ENCODE measurements at regions not wholly inside any gene's neighbourhood (a gene's known extent, or its start where the extent isn't known, plus 50 kb on each side); places are given as distances from the start of the nearest gene placed in this dataset.

- Histone ChIP-seq H4K20me1 (ENCODE audit: insufficient read depth) (no peaks in the 10 kb centered on the region), H3K27me3 (ENCODE audit: insufficient read depth) (no peaks in the 10 kb centered on the region; the same call in 1 of the 2 replicates), H3K4me1 (ENCODE audit: control insufficient read depth in 1 of 2, insufficient read depth in 2 of 2, low read depth in 1 of 2, low read length in 1 of 2) (peaks cover 0 to 6% of the 10 kb centered on the region in 2 experiments; a peak in 1 of 4 replicates), H3K36me3 (replicated peaks in 1 of 2; ENCODE audit: control insufficient read depth in 1 of 2, insufficient read depth in 2 of 2, low read length in 1 of 2) (no peaks in the 10 kb centered on the region), H2AFZ (ENCODE audit: low read depth) (no peak overlapping the region), H3K9me3 (no peaks in the 10 kb centered on the region), H3K9me2 (no peaks in the 10 kb centered on the region), H3K27ac (ENCODE audit: low read depth in 2 of 2, low read length in 1 of 2) (no peak overlapping the region), H3K4me2 (no peak overlapping the region), H3K4me3 (ENCODE audit: low read depth in 2 of 2, low read length in 1 of 2) (no peak overlapping the region), H3K79me2 (ENCODE audit: insufficient read depth) (no peaks in the 10 kb centered on the region), H3K9ac (no peak overlapping the region), H3F3A (replicated peaks; ENCODE audit: insufficient read depth) (no peaks in the 10 kb centered on the region)
- ChIA-PET POLR2A (no interaction called here), CTCF (interaction anchor here (1.1 to 15.3 kb wide), 4 partner anchors 12 to 131 kb away, joined by 3 to 153 read pairs (median 8); no protein-coding TSS in a partner anchor)
- TF ChIP-seq IRF3 (IDR thresholded peaks at IDR 0.05; ENCODE audit: low read depth, low read length) (no peak), FOSL2 (IDR thresholded peaks at IDR 0.05; ENCODE audit: borderline replicate concordance, low read depth) (no peak), YY1 (IDR thresholded peaks at IDR 0.05; ENCODE audit: low read depth) (no peak), TCF12 (IDR thresholded peaks at IDR 0.05) (no peak), CTCF (IDR thresholded peaks at IDR 0.05) (no peak)
- 85% methylated on average over 1 of the region's 1 CpG for WGBS (ENCODE audit: low lambda C conversion rate)
- no peak for DNase-seq
Observed at GRCh38 chr1:214198571-214198970, 82.4 kb upstream of the SMYD2 start.

- POLR2A ChIA-PET, result no interaction called here
Observed at GRCh38 chr1:214199585-214199984, 81.4 kb upstream of the SMYD2 start.

GRCh38 chr1:214202992-214203391 is 78.0 kb upstream of the SMYD2 start:
- Histone ChIP-seq H3K9me2 (no peaks in the 10 kb centered on the region), H3K36me3 (replicated peaks in 1 of 2; ENCODE audit: control insufficient read depth in 1 of 2, insufficient read depth in 2 of 2, low read length in 1 of 2) (no peaks in the 10 kb centered on the region), H3F3A (replicated peaks; ENCODE audit: insufficient read depth) (no peaks in the 10 kb centered on the region), H3K27ac (ENCODE audit: low read depth in 2 of 2, low read length in 1 of 2) (no peak overlapping the region), H3K27me3 (ENCODE audit: insufficient read depth) (no peaks in the 10 kb centered on the region; the same call in 1 of the 2 replicates), H3K9me3 (no peaks in the 10 kb centered on the region), H4K20me1 (ENCODE audit: insufficient read depth) (no peaks in the 10 kb centered on the region), H3K4me1 (ENCODE audit: control insufficient read depth in 1 of 2, insufficient read depth in 2 of 2, low read depth in 1 of 2, low read length in 1 of 2) (no peaks in the 10 kb centered on the region), H3K4me3 (ENCODE audit: low read depth in 2 of 2, low read length in 1 of 2) (no peak overlapping the region), H2AFZ (ENCODE audit: low read depth) (no peak overlapping the region), H3K9ac (no peak overlapping the region), H3K79me2 (ENCODE audit: insufficient read depth) (no peaks in the 10 kb centered on the region), H3K4me2 (no peak overlapping the region)
- ChIA-PET CTCF (interaction anchor here (0.6 to 15.3 kb wide), 4 partner anchors 12 to 249 kb away, joined by 3 to 153 read pairs (median 8); no protein-coding TSS in a partner anchor), POLR2A (no interaction called here)
- WGBS (ENCODE audit: low lambda C conversion rate), result 54% methylated on average over 3 of the region's 3 CpGs
- no peak for DNase-seq
- TF ChIP-seq NFIC (IDR thresholded peaks at IDR 0.05; ENCODE audit: borderline replicate concordance), result no peak
- no peak for TF ChIP-seq EP300 (IDR thresholded peaks at IDR 0.05; ENCODE audit: borderline replicate concordance in 1 of 2, low read depth in 1 of 2, low read length in 1 of 2)
- TF ChIP-seq FOXJ3 (CRISPR knock-in tag; IDR thresholded peaks at IDR 0.05), result no peak
- no peak for TF ChIP-seq RXRA (IDR thresholded peaks at IDR 0.05; ENCODE audit: borderline replicate concordance, low read depth)
- TF ChIP-seq CHD2 (IDR thresholded peaks at IDR 0.05; ENCODE audit: low read length, partially characterized antibody), result no peak
- TF ChIP-seq ELF1 (IDR thresholded peaks at IDR 0.05), result no peak
- TF ChIP-seq TCF12 (IDR thresholded peaks at IDR 0.05), result no peak
- TF ChIP-seq POLR2AphosphoS5 (IDR thresholded peaks at IDR 0.05; ENCODE audit: low read depth, low read length), result no peak
- no peak for TF ChIP-seq GATA2 (CRISPR knock-in tag; IDR thresholded peaks at IDR 0.05)
- no peak for TF ChIP-seq USF1 (IDR thresholded peaks at IDR 0.05; ENCODE audit: borderline replicate concordance, low read depth)
- no peak for TF ChIP-seq IRF3 (IDR thresholded peaks at IDR 0.05; ENCODE audit: low read depth, low read length)
- TF ChIP-seq RFX5 (IDR thresholded peaks at IDR 0.05; ENCODE audit: low read length), result no peak
- TF ChIP-seq GABPA (IDR thresholded peaks at IDR 0.05; ENCODE audit: low read depth), result no peak
- no peak for TF ChIP-seq JUND (IDR thresholded peaks at IDR 0.05)

More at GRCh38 chr1:214199585-214199984, 81.4 kb upstream of the SMYD2 start:
- Histone ChIP-seq H3K27me3 (ENCODE audit: insufficient read depth) (no peaks in the 10 kb centered on the region; the same call in 1 of the 2 replicates), H2AFZ (ENCODE audit: low read depth) (no peak overlapping the region), H3K4me1 (ENCODE audit: control insufficient read depth in 1 of 2, insufficient read depth in 2 of 2, low read depth in 1 of 2, low read length in 1 of 2) (no peaks in the 10 kb centered on the region), H3K27ac (ENCODE audit: low read depth in 2 of 2, low read length in 1 of 2) (no peak overlapping the region), H3K79me2 (ENCODE audit: insufficient read depth) (no peaks in the 10 kb centered on the region), H3K9me2 (no peaks in the 10 kb centered on the region), H3F3A (replicated peaks; ENCODE audit: insufficient read depth) (no peaks in the 10 kb centered on the region), H3K9me3 (no peaks in the 10 kb centered on the region), H3K4me3 (ENCODE audit: low read depth in 2 of 2, low read length in 1 of 2) (no peak overlapping the region), H3K9ac (no peak overlapping the region), H3K36me3 (replicated peaks in 1 of 2; ENCODE audit: control insufficient read depth in 1 of 2, insufficient read depth in 2 of 2, low read length in 1 of 2) (no peaks in the 10 kb centered on the region), H4K20me1 (ENCODE audit: insufficient read depth) (no peaks in the 10 kb centered on the region), H3K4me2 (no peak overlapping the region)
- WGBS (ENCODE audit: low lambda C conversion rate), result 56% methylated on average over 2 of the region's 2 CpGs
- DNase-seq, result no peak
- TF ChIP-seq TEAD4 (IDR thresholded peaks at IDR 0.05; ENCODE audit: borderline replicate concordance, insufficient read depth), result no peak
- CTCF ChIA-PET, result interaction anchor here (1.4 to 15.3 kb wide), 2 partner anchors 13 to 130 kb away, joined by 3 to 153 read pairs; no protein-coding TSS in a partner anchor
